HFFc6 (cell line): ENCODE measurements at regions not wholly inside any gene's neighbourhood (a gene's known extent, or its start where the extent isn't known, plus 50 kb on each side); places are given as distances from the start of the nearest gene placed in this dataset.
A peak's percentile ranks its signal among the peaks of the same experiment; 100 is the strongest.

ENCODE experiments used
- DNase-seq: peaks from one replicate; pipeline ENCODE4 v3.0.0-alpha.2; 2018
- H3K27ac Mint-ChIP-seq: 2 replicates; pipeline ENCODE4 v1.8.0; 2020; ENCODE audit warnings: mild to moderate bottlenecking, mixed read lengths
- H3K27me3 Mint-ChIP-seq: 2 replicates; pipeline ENCODE4 v1.8.0; 2021; ENCODE audit warnings: mild to moderate bottlenecking, moderate library complexity, mixed read lengths; ENCODE audit not compliant: insufficient read depth
- H3K36me3 Mint-ChIP-seq: 2 replicates; pipeline ENCODE4 v1.8.0; 2021; ENCODE audit warnings: low read depth, mixed read lengths
- H3K4me1 Mint-ChIP-seq: 2 replicates; pipeline ENCODE4 v1.8.0; 2020; ENCODE audit warnings: low read depth, mixed read lengths
- H3K4me3 Mint-ChIP-seq: 2 replicates; pipeline ENCODE4 v1.8.0; 2020; ENCODE audit warnings: mild to moderate bottlenecking, moderate library complexity, mixed read lengths
- H3K9me3 Mint-ChIP-seq: 2 replicates; pipeline ENCODE4 v1.8.0; 2020; ENCODE audit warnings: mild to moderate bottlenecking, mixed read lengths
- CTCF ChIP-seq: fragments of 200-600 bp; sonication (generic); IDR thresholded peaks from 2 replicates; pipeline ENCODE4 v1.5.0; 2021; ENCODE audit warnings: antibody characterized with exemption, mild to moderate bottlenecking
- microRNA-seq: library from miRNA; unstranded; fragments of <30 nt; microRNA quantifications from one replicate; pipeline ENCODE4, GENCODE V29; 2019

- no peak for DNase-seq
- Mint-ChIP-seq H3K9me3 (no peaks in the 10 kb centered on the region; the same call in 1 of the 2 replicates), H3K36me3 (peaks cover 39% of the 10 kb centered on the region), H3K4me3 (peak overlapping the region; percentile 24; the same call in 1 of the 2 replicates), H3K27me3 (peaks cover 40% of the 10 kb centered on the region), H3K4me1 (peaks cover 37% of the 10 kb centered on the region), H3K27ac (peak overlapping the region; percentile 77)
- no peak for TF ChIP-seq CTCF
Observed at GRCh38 chr5:149432911-149433401, 53.9 kb upstream of the IL17B start.

GRCh38 chr5:149432376-149432775, 53.3 kb upstream of the IL17B start:
- TF ChIP-seq CTCF = no peak
- peak overlapping the region; percentile 77 for H3K27ac Mint-ChIP-seq
- peaks cover 40% of the 10 kb centered on the region for H3K4me1 Mint-ChIP-seq
- no peak for DNase-seq
- peaks cover 45% of the 10 kb centered on the region for H3K36me3 Mint-ChIP-seq
- H3K4me3 Mint-ChIP-seq = peak overlapping the region; percentile 24; the same call in 1 of the 2 replicates
- no peaks in the 10 kb centered on the region; the same call in 1 of the 2 replicates for H3K9me3 Mint-ChIP-seq
- peaks cover 41% of the 10 kb centered on the region for H3K27me3 Mint-ChIP-seq

GRCh38 chr5:149429839-149430721, 51.0 kb upstream of the IL17B start:
- no peak overlapping the region for H3K4me3 Mint-ChIP-seq
- peak; percentile 40; the same call in 1 of the 2 replicates for TF ChIP-seq CTCF
- no peaks in the 10 kb centered on the region; the same call in 1 of the 2 replicates for H3K9me3 Mint-ChIP-seq
- H3K27ac Mint-ChIP-seq = peak overlapping the region; percentile 67
- DNase-seq = no peak
- peaks cover 43% of the 10 kb centered on the region for H3K27me3 Mint-ChIP-seq
- peaks cover 54% of the 10 kb centered on the region for H3K36me3 Mint-ChIP-seq
- H3K4me1 Mint-ChIP-seq = peaks cover 63% of the 10 kb centered on the region

Small RNA genes in the stretch of these regions (microRNA-seq; reads per million reads assigned to microRNA genes)
- gene MIR145 = 3,116 reads per million, percentile 84 among the genes with 10 or more reads in this experiment
